Endothelial cell of umbilical vein (primary cell): ENCODE measurements at regions not wholly inside any gene's neighbourhood (a gene's known extent, or its start where the extent isn't known, plus 50 kb on each side); places are given as distances from the start of the nearest gene placed in this dataset.

Experiments
- BruUV-seq: library from RNA; stranded (reverse); fragments of 400-500 nt; replicated peaks from 2 replicates; lab custom pipeline; 2021; lab: Mats Ljungman, UMichigan
- CTCF ChIA-PET: fragments of 300-600, 350-600 bp; sonication (Branson Sonifier 250); formaldehyde crosslinking; loops from one replicate; lab custom pipeline; 2021; ENCODE audit warnings: antibody characterized with exemption, inconsistent platforms; lab: Charles Lee
- POLR2A ChIA-PET: fragments of 300-600, 350-600 bp; sonication (Branson Sonifier 250); formaldehyde crosslinking; loops from one replicate; lab custom pipeline; 2021; ENCODE audit warnings: antibody characterized with exemption, inconsistent platforms; lab: Charles Lee
- DNase-seq: peaks from one replicate; pipeline ENCODE4 v3.0.0-alpha.2; 2011; ENCODE audit warnings: low read depth, low spot score
- FAIRE-seq: peaks from 2 replicates; lab custom pipeline; 2011; peaks lifted over from hg19 to GRCh38; lab: Jason Lieb, UNC
- H2AFZ ChIP-seq: 2 replicates; pipeline ENCODE4 v1.6.0; 2012; ENCODE audit warnings: low read depth, low read length, control low read depth, inconsistent platforms
- H3K27ac ChIP-seq: 2 replicates; pipeline ENCODE4 v1.5.1; 2011; ENCODE audit warnings: low read depth, mild to moderate bottlenecking, control low read depth, low read length, moderate library complexity; ENCODE audit not compliant: insufficient read depth
- H3K27me3 ChIP-seq, 2 experiments: 2 replicates each; pipeline versions ENCODE4 v1.6.0 to v1.6.1; 2011; ENCODE audit warnings: low read length in 2 of 2, mixed read lengths in 1 of 2; ENCODE audit not compliant: control insufficient read depth in 2 of 2, insufficient read depth in 2 of 2
- H3K36me3 ChIP-seq, 2 experiments: 2 replicates in 1 of 2; 3 replicates in 1 of 2; pipeline ENCODE4 v1.5.1; 2011; ENCODE audit warnings: low read length in 2 of 2, mild to moderate bottlenecking in 1 of 2, moderate library complexity in 1 of 2; ENCODE audit not compliant: control insufficient read depth in 2 of 2, insufficient read depth in 2 of 2; ENCODE audit errors: extremely low read depth in 1 of 2
- H3K4me1 ChIP-seq: 3 replicates; pipeline ENCODE4 v1.5.1; 2011; ENCODE audit warnings: mild to moderate bottlenecking, low read length; ENCODE audit not compliant: control insufficient read depth, insufficient read depth; ENCODE audit errors: extremely low read depth
- H3K4me2 ChIP-seq: 2 replicates; pipeline ENCODE4 v1.6.1; 2011; ENCODE audit warnings: low read length, control low read depth, mixed read lengths; ENCODE audit not compliant: insufficient read depth
- H3K4me3 ChIP-seq, 3 experiments: fragments of 200-600 bp in 1 of 3; sonication (generic), shearing (Covaris generic) in 1 of 3; replicated peaks in 1 of 3; 2 replicates each; pipeline ENCODE4 v1.5.1; 2011 to 2016; ENCODE audit warnings: control low read depth in 3 of 3, low read length in 3 of 3, mild to moderate bottlenecking in 2 of 3, inconsistent platforms in 1 of 3, low read depth in 1 of 3, moderate library complexity in 1 of 3; ENCODE audit not compliant: insufficient read depth in 1 of 3
- H3K79me2 ChIP-seq: 2 replicates; pipeline ENCODE4 v1.6.0; 2012; ENCODE audit warnings: low read length, inconsistent platforms; ENCODE audit not compliant: control insufficient read depth, insufficient read depth
- H3K9ac ChIP-seq: replicated peaks from 2 replicates; pipeline ENCODE3; 2011; ENCODE audit warnings: low read length, control low read depth; ENCODE audit not compliant: insufficient read depth; ENCODE audit errors: extremely low read depth
- H3K9me1 ChIP-seq: replicated peaks from 3 replicates; pipeline ENCODE4 v1.6.0; 2011; ENCODE audit warnings: mild to moderate bottlenecking, low read length; ENCODE audit not compliant: control insufficient read depth, insufficient read depth; ENCODE audit errors: extremely low read depth
- H3K9me3 ChIP-seq: replicated peaks from 2 replicates; pipeline ENCODE4 v1.5.1; 2012; ENCODE audit warnings: low read length, inconsistent platforms; ENCODE audit not compliant: control insufficient read depth, insufficient read depth
- H4K20me1 ChIP-seq: replicated peaks from 2 replicates; pipeline ENCODE3; 2011; ENCODE audit warnings: mild to moderate bottlenecking, low read length; ENCODE audit not compliant: control insufficient read depth, insufficient read depth; ENCODE audit errors: extremely low read depth
- EZH2 ChIP-seq: IDR thresholded peaks from 2 replicates; pipeline ENCODE4 v1.6.1; 2012; ENCODE audit warnings: borderline replicate concordance, low read depth, mild to moderate bottlenecking, moderate library complexity, low read length, inconsistent platforms; ENCODE audit not compliant: severe bottlenecking
- FOS ChIP-seq: IDR thresholded peaks from 2 replicates; pipeline ENCODE4 v1.6.1; 2011; ENCODE audit warnings: mild to moderate bottlenecking, low read length, moderate library complexity, borderline replicate concordance; ENCODE audit not compliant: insufficient read depth
- GATA2 ChIP-seq: IDR thresholded peaks from 2 replicates; pipeline ENCODE4 v1.7.0; 2011; ENCODE audit warnings: low read depth, mild to moderate bottlenecking, moderate library complexity, mixed read lengths, low read length; ENCODE audit not compliant: insufficient read length, insufficient read depth
- JUN ChIP-seq: IDR thresholded peaks from 2 replicates; pipeline ENCODE4 v1.6.1; 2011; ENCODE audit warnings: borderline replicate concordance, low read depth; ENCODE audit not compliant: insufficient read length, insufficient read depth
- MYC ChIP-seq: IDR thresholded peaks from one replicate; pipeline ENCODE4 v1.6.1; 2011; ENCODE audit warnings: mild to moderate bottlenecking, low read depth, low read length
- POLR2A ChIP-seq: IDR thresholded peaks from 2 replicates; pipeline ENCODE4 v1.6.1; 2012; ENCODE audit warnings: low read depth, mild to moderate bottlenecking, control low read depth, low read length
- POLR2AphosphoS5 ChIP-seq: IDR thresholded peaks from 2 replicates; pipeline ENCODE4 v1.6.1; 2012; ENCODE audit warnings: low read depth, mild to moderate bottlenecking, control low read depth, low read length, moderate library complexity; ENCODE audit not compliant: insufficient read depth
- dilution Hi-C: fragments of 300-500 bp; cut with MboI; formaldehyde crosslinking; loops from one replicate; pipeline ENCODE4 v1.15.0; 2019; ENCODE audit warnings: low sequenced_read_pairs; ENCODE audit not compliant: extremely low pct_ligation_motif_present
- intact Hi-C: fragments of 100-400 bp; cut with micrococcal nuclease; formaldehyde crosslinking; loops from one replicate; pipeline ENCODE4 v1.10.0; 2022
- TF ChIP-seq, protein P1 (sequence below): IDR thresholded peaks from 2 replicates; pipeline ENCODE4 v1.6.1; 2011; ENCODE audit not compliant: insufficient read depth, insufficient read length
- TF ChIP-seq, protein P2 (sequence below), 2 donors: IDR thresholded peaks; 1 replicate in 1 of 2; 2 replicates in 1 of 2; pipeline ENCODE4 v1.5.1; 2011; ENCODE audit warnings: low read length in 2 of 2, mild to moderate bottlenecking in 2 of 2, moderate library complexity in 2 of 2, control low read depth in 1 of 2, inconsistent platforms in 1 of 2, low read depth in 1 of 2; ENCODE audit not compliant: insufficient read depth in 1 of 2; ENCODE audit errors: extremely low read depth in 1 of 2

DNA sequence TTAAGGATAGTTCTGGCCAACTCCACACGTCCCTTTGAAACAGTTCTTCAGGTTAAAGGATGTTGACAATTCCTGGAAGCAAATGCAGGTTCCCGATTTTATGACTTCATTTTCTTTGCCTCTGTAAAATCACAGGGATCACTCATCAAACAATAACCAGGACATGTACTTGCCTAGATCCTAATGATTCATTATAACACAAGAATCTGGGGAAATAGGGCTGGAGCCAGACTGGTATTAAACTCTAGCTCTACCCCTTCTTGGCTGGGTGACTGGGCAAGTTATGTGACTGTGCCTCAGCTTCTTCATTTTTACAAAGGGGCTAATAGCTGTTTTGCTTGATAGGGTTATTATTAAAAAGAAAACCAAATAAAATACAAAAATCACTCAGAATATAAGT, 56.0 kb upstream of the KCND2 start:
- Histone ChIP-seq H3K9ac (no peak overlapping the region), H3K4me1 (no peaks in the 10 kb centered on the region), H3K4me3 (no peak overlapping the region), H2AFZ (no peak overlapping the region), H3K27ac (no peak overlapping the region), H3K36me3 (no peaks in the 10 kb centered on the region), H3K79me2 (no peaks in the 10 kb centered on the region), H3K27me3 (no peaks in the 10 kb centered on the region), H3K9me1 (no peaks in the 10 kb centered on the region), H3K4me2 (no peak overlapping the region), H4K20me1 (no peaks in the 10 kb centered on the region), H3K9me3 (no peaks in the 10 kb centered on the region)
- no peak for TF ChIP-seq POLR2A
- TF ChIP-seq, protein P1, sequence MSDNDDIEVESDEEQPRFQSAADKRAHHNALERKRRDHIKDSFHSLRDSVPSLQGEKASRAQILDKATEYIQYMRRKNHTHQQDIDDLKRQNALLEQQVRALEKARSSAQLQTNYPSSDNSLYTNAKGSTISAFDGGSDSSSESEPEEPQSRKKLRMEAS, result no peak
- no peak for TF ChIP-seq JUN
- intact Hi-C loops (no loop called here), dilution Hi-C loops (no loop called here)
- no peak for FAIRE-seq
- ChIA-PET CTCF (no interaction called here), POLR2A (no interaction called here)
- BruUV-seq, result no TSS peak
- DNase-seq, result no peak

DNA sequence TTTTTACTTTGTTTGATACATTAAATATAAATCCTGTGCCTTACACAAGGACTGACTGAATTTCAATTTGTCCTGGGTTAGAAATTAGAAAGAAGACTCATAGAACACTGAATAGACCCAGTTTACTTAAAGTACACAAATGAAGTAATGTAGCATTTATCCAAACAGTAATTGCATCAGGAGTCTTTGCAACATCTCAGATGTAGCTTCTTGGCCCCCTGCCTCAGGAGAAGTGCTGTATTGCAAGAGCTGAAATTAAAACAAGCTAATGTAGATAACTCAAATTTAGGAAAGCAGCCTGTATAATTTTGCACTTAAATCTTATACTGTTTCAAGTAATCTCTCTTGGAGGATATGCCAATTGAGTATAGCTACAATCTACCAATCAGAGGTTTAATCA, 54.3 kb upstream of the KCND2 start:
- Histone ChIP-seq H3K36me3 (no peaks in the 10 kb centered on the region), H2AFZ (no peak overlapping the region), H3K4me2 (no peak overlapping the region), H3K27ac (no peak overlapping the region), H3K9me3 (no peaks in the 10 kb centered on the region), H3K4me1 (no peaks in the 10 kb centered on the region), H3K79me2 (no peaks in the 10 kb centered on the region), H3K9ac (no peak overlapping the region), H4K20me1 (no peaks in the 10 kb centered on the region), H3K4me3 (no peak overlapping the region), H3K9me1 (no peaks in the 10 kb centered on the region), H3K27me3 (no peaks in the 10 kb centered on the region)
- FAIRE-seq, result no peak
- DNase-seq, result no peak
- intact Hi-C loops, result no loop called here
- ChIA-PET POLR2A (no interaction called here), CTCF (no interaction called here)
- dilution Hi-C loops, result no loop called here
- TF ChIP-seq GATA2, result no peak
- TF ChIP-seq POLR2A, result no peak
- no peak for TF ChIP-seq EZH2
- TF ChIP-seq POLR2AphosphoS5, result no peak
- TF ChIP-seq MYC, result no peak
- no peak for TF ChIP-seq JUN
- TF ChIP-seq, protein P2, sequence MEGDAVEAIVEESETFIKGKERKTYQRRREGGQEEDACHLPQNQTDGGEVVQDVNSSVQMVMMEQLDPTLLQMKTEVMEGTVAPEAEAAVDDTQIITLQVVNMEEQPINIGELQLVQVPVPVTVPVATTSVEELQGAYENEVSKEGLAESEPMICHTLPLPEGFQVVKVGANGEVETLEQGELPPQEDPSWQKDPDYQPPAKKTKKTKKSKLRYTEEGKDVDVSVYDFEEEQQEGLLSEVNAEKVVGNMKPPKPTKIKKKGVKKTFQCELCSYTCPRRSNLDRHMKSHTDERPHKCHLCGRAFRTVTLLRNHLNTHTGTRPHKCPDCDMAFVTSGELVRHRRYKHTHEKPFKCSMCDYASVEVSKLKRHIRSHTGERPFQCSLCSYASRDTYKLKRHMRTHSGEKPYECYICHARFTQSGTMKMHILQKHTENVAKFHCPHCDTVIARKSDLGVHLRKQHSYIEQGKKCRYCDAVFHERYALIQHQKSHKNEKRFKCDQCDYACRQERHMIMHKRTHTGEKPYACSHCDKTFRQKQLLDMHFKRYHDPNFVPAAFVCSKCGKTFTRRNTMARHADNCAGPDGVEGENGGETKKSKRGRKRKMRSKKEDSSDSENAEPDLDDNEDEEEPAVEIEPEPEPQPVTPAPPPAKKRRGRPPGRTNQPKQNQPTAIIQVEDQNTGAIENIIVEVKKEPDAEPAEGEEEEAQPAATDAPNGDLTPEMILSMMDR (IDR thresholded peaks at IDR 0.05; ENCODE audit: extremely low read depth in 1 of 2, insufficient read depth in 1 of 2, low read depth in 1 of 2, low read length in 2 of 2), result no peak
- TF ChIP-seq, protein P1, result no peak
- no peak for TF ChIP-seq FOS
- BruUV-seq, result no TSS peak
